ENCODE measurements at regions not wholly inside any gene's neighbourhood (a gene's known extent, or its start where the extent isn't known, plus 50 kb on each side); places are given as distances from the start of the nearest gene placed in this dataset.

DNA sequence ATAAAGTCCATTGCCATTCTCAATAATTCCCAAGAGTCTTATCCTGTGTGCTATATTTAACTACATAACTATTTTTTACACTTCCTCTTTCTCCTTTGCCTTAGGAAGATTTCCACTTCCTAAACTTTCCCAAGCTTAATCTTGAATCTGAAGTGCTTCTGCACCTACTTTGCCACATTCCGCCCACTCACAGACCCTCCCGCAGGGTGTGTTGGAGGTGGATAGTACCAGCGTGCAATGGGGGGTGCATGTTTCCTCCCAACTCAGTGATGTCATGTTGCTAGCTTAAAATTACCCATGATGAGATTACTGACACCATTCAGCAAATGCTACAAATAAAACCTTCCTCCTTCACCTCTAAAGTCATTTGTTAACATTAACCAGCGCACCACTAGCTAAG lies 460.2 kb downstream of the NR2F1-AS1 start:
- no peak overlapping the region for H3K4me3 ChIP-seq (ENCODE audit: low read depth, low read length, poor library complexity, severe bottlenecking)
- H3K36me3 ChIP-seq (ENCODE audit: insufficient read depth, low read length): no peaks in the 10 kb centered on the region
- no peak for DNase-seq (ENCODE audit: low spot score)
- no peak overlapping the region for H3K27ac ChIP-seq (ENCODE audit: low read depth, low read length, poor library complexity, severe bottlenecking)
- no TSS peak for BruUV-seq (replicated peaks)
- intact Hi-C loops (cut with micrococcal nuclease; ENCODE audit: unreplicated experiment): no loop called here
- ChIA-PET POLR2A (interaction anchor here (0.6 to 0.7 kb wide), 2 partner anchors 989 to 1467 kb away, joined by 3 to 7 read pairs; no protein-coding TSS in a partner anchor), CTCF (ENCODE audit: unreplicated experiment) (no interaction called here)
- no peaks in the 10 kb centered on the region for H4K20me1 ChIP-seq (ENCODE audit: insufficient read depth, low read length)
- H2AFZ ChIP-seq (ENCODE audit: low read length): no peak overlapping the region
- no peak for TF ChIP-seq EZH2phosphoT487 (IDR thresholded peaks at IDR 0.05; ENCODE audit: borderline replicate concordance, low read depth, low read length)
- TF ChIP-seq, protein P1, sequence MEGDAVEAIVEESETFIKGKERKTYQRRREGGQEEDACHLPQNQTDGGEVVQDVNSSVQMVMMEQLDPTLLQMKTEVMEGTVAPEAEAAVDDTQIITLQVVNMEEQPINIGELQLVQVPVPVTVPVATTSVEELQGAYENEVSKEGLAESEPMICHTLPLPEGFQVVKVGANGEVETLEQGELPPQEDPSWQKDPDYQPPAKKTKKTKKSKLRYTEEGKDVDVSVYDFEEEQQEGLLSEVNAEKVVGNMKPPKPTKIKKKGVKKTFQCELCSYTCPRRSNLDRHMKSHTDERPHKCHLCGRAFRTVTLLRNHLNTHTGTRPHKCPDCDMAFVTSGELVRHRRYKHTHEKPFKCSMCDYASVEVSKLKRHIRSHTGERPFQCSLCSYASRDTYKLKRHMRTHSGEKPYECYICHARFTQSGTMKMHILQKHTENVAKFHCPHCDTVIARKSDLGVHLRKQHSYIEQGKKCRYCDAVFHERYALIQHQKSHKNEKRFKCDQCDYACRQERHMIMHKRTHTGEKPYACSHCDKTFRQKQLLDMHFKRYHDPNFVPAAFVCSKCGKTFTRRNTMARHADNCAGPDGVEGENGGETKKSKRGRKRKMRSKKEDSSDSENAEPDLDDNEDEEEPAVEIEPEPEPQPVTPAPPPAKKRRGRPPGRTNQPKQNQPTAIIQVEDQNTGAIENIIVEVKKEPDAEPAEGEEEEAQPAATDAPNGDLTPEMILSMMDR (conservative IDR thresholded peaks at IDR 0.05; ENCODE audit: low read length): no peak
- H3K4me1 ChIP-seq (ENCODE audit: insufficient read depth, low read length, poor library complexity, severe bottlenecking): no peaks in the 10 kb centered on the region
- no peak overlapping the region for H3K4me2 ChIP-seq (ENCODE audit: low read length)
- no peaks in the 10 kb centered on the region for H3K9me2 ChIP-seq (ENCODE audit: insufficient read depth, low read length)
- no peaks in the 10 kb centered on the region for H3K79me2 ChIP-seq (ENCODE audit: insufficient read depth, low read depth, low read length)
- H3K9me3 ChIP-seq (ENCODE audit: low read length): no peaks in the 10 kb centered on the region

DNA sequence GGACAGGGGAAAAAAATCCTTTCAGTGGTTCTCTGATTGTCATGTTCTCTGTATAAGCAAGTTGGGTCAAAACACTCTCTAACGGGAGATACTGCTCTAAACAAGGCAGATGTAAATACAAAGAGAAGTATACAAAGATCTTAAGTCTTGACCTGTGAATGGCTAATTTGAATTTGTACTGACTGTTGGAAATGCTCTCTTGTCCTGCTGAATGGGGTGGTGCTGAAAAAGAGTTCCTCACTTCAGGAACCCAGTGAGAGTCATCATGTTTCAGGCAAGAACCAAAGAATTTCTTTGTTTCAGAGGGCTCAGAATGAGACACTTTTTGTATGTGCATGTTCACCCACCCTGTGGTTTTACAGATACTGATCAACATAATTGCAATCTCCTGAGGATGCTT lies 461.0 kb downstream of the NR2F1-AS1 start:
- no peaks in the 10 kb centered on the region for H3K4me1 ChIP-seq (ENCODE audit: insufficient read depth, low read length, poor library complexity, severe bottlenecking)
- no peaks in the 10 kb centered on the region for H3K9me2 ChIP-seq (ENCODE audit: insufficient read depth, low read length)
- no TSS peak for BruUV-seq (replicated peaks)
- no peak for DNase-seq (ENCODE audit: low spot score)
- H3K36me3 ChIP-seq (ENCODE audit: insufficient read depth, low read length): no peaks in the 10 kb centered on the region
- no peak overlapping the region for H3K4me2 ChIP-seq (ENCODE audit: low read length)
- ChIA-PET POLR2A (no interaction called here), CTCF (ENCODE audit: unreplicated experiment) (no interaction called here)
- H3K9me3 ChIP-seq (ENCODE audit: low read length): no peaks in the 10 kb centered on the region
- no peaks in the 10 kb centered on the region for H3K79me2 ChIP-seq (ENCODE audit: insufficient read depth, low read depth, low read length)
- no peaks in the 10 kb centered on the region for H4K20me1 ChIP-seq (ENCODE audit: insufficient read depth, low read length)
- H2AFZ ChIP-seq (ENCODE audit: low read length): no peak overlapping the region
- no peak overlapping the region for H3K27ac ChIP-seq (ENCODE audit: low read depth, low read length, poor library complexity, severe bottlenecking)
- H3K4me3 ChIP-seq (ENCODE audit: low read depth, low read length, poor library complexity, severe bottlenecking): no peak overlapping the region
- TF ChIP-seq, protein P1 (conservative IDR thresholded peaks at IDR 0.05; ENCODE audit: low read length): no peak
- TF ChIP-seq EZH2phosphoT487 (IDR thresholded peaks at IDR 0.05; ENCODE audit: borderline replicate concordance, low read depth, low read length): no peak
- intact Hi-C loops (cut with micrococcal nuclease; ENCODE audit: unreplicated experiment): no loop called here

DNA sequence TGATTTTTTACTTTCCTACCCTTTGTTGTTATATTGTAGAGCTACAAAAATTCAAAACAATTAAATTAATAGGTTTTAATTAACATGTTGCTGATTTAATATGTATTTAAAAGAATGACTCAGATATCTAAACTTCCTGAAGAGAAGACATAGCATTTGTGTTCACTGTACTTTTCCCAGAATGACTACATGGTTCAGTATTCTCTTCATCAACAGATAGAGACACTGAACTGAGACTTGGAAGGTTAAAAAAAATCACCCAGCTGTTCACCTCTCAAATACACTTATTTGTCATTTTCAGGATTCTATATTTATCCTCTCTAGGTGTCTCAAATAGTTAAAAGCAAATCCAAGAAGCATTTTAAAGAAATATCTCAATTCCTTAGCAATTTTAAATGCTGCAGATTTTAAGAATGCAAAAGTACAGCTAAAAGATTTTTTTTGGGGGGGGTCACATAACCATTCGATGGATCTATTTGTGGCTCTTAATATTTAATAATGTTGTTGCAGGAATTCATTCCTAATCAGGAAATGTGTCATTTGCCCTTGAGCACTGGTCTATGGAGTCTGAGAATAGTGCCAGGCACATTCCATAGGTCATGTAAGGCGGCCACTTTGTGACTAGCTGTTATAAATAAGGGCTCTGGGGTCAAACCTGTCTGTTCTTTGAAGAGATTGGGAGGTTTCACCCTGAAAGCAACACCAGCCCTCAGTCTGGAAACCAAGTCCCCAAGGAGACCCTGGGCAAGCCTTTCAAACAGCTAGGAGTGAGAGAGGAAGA lies 463.1 kb downstream of the NR2F1-AS1 start:
- H3K4me2 ChIP-seq (ENCODE audit: low read length): no peak overlapping the region
- no peak overlapping the region for H3K27ac ChIP-seq (ENCODE audit: low read depth, low read length, poor library complexity, severe bottlenecking)
- TF ChIP-seq EZH2phosphoT487 (IDR thresholded peaks at IDR 0.05; ENCODE audit: borderline replicate concordance, low read depth, low read length): no peak
- TF ChIP-seq, protein P1 (conservative IDR thresholded peaks at IDR 0.05; ENCODE audit: low read length): no peak
- no peaks in the 10 kb centered on the region for H3K9me3 ChIP-seq (ENCODE audit: low read length)
- H3K9me2 ChIP-seq (ENCODE audit: insufficient read depth, low read length): no peaks in the 10 kb centered on the region
- H2AFZ ChIP-seq (ENCODE audit: low read length): no peak overlapping the region
- DNase-seq (ENCODE audit: low spot score): no peak
- no peaks in the 10 kb centered on the region for H3K36me3 ChIP-seq (ENCODE audit: insufficient read depth, low read length)
- no peaks in the 10 kb centered on the region for H3K4me1 ChIP-seq (ENCODE audit: insufficient read depth, low read length, poor library complexity, severe bottlenecking)
- no TSS peak for BruUV-seq (replicated peaks)
- POLR2A ChIA-PET: interaction anchor here (0.5 to 0.6 kb wide), 2 partner anchors 13 to 58 kb away, joined by 3 read pairs; no protein-coding TSS in a partner anchor
- CTCF ChIA-PET (ENCODE audit: unreplicated experiment): no interaction called here
- H3K4me3 ChIP-seq (ENCODE audit: low read depth, low read length, poor library complexity, severe bottlenecking): no peak overlapping the region
- H3K79me2 ChIP-seq (ENCODE audit: insufficient read depth, low read depth, low read length): no peaks in the 10 kb centered on the region
- intact Hi-C loops (cut with micrococcal nuclease; ENCODE audit: unreplicated experiment): no loop called here
- H4K20me1 ChIP-seq (ENCODE audit: insufficient read depth, low read length): no peaks in the 10 kb centered on the region

Data from OCI-LY7 (cell line).